Erythroblast (primary cell): ENCODE measurements at regions not wholly inside any gene's neighbourhood (a gene's known extent, or its start where the extent isn't known, plus 50 kb on each side); places are given as distances from the start of the nearest gene placed in this dataset.

Experiments
- DNase-seq, 2 experiments: peaks; one replicate each; lab custom pipeline; 2025; lab: John Stamatoyannopoulos, UW
- GATA1 ChIP-seq: IDR thresholded peaks from 2 replicates; pipeline ENCODE4 v1.6.1; 2011; ENCODE audit warnings: low read depth, mild to moderate bottlenecking, control low read depth, low read length, moderate library complexity
- POLR2A ChIP-seq: IDR thresholded peaks from 2 replicates; pipeline ENCODE4 v1.6.1; 2011; ENCODE audit warnings: mild to moderate bottlenecking, low read length

DNA sequence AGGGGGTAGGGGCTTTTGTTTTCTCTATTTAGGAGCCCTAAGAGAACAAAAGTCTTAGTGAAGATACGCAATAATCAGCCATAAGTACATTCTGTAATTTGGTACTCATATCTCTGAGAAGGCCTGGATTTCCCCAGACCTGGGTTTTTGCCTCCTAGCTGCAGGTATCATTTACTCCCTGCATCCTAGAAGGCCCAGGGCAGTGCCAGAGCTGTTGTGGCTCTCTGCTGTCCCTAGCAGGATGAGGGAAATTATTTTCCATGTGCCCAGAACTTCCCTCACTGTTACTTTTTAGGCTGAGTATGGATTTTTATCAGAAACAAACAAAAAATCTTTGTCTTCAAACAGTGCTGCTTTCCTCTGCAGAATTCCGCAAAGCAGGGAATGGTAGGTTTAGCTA, 192.5 kb upstream of the SYT1 start:
- no peak for TF ChIP-seq GATA1
- no peak for TF ChIP-seq POLR2A
- no peak for DNase-seq

DNA sequence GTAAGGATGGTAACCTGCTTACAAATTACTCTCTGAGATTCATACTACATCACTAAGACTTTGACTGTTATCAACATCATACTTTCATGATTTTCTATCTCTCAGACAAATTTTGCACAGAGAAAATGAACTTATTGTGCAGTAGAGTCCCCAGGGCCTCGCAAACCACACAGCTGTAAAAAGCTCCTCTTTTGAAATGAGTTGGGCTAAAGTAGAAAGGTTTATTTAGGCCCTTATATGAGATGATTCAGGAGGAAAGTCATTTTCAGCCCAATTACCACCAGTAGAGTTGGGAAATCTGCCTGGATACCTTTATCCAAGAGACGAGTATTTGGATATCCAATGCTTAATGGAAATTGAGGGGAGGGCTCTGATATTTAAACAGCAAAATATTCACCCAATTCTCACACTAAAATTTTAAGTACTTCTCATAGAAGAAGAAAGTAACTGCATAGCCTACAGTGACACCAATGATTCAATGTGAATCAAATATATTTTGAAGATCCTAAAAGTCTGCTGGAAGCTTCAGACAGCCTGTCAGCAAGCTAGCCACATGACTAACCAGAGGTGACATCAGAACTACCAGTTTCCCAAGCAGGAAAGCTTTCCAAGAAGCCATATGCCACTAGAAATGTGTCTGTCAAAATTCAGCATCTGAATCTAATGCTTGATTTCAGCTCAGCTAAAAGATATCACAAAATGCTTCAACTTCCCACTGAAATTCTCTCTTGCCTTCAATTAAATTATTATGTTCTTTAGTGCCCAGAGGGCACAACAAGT, 190.1 kb upstream of the SYT1 start:
- TF ChIP-seq POLR2A (no peak), GATA1 (no peak)
- no peak for DNase-seq

- TF ChIP-seq POLR2A, result no peak
- no peak for TF ChIP-seq GATA1
- no peak for DNase-seq
Measured at GRCh38 chr12:78680596-78680995, 184.0 kb upstream of the SYT1 start.

DNA sequence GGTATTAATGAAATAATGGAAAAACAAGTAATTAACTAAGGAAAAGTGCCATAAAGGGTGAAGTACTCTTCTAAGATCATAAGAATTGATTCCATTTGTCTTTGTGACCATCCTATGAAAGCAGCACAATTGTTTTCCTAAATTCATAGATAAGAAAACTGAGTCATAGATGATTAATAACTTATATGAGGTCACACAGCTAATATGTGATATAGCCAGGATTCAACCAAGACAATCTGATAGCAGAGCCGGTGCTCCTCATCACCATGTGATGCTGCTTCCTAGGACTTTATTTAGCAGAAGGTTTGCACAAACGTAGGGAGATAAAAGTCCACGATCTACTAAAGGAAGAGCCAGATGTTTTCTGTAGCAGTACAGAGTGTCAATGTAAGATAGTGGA, 181.5 kb upstream of the SYT1 start:
- DNase-seq, result peak in 1 of 2 experiments; percentile 2

GRCh38 chr12:78683626-78684025, 180.9 kb upstream of the SYT1 start:
- TF ChIP-seq POLR2A (no peak), GATA1 (no peak)
- DNase-seq, result no peak

More for the DNA sequence above, 181.5 kb upstream of the SYT1 start:
- TF ChIP-seq POLR2A, result no peak
- TF ChIP-seq GATA1, result no peak

- no peak for DNase-seq
- TF ChIP-seq POLR2A (no peak), GATA1 (no peak)
Measured at GRCh38 chr12:78684419-78684818, 180.2 kb upstream of the SYT1 start.

DNA sequence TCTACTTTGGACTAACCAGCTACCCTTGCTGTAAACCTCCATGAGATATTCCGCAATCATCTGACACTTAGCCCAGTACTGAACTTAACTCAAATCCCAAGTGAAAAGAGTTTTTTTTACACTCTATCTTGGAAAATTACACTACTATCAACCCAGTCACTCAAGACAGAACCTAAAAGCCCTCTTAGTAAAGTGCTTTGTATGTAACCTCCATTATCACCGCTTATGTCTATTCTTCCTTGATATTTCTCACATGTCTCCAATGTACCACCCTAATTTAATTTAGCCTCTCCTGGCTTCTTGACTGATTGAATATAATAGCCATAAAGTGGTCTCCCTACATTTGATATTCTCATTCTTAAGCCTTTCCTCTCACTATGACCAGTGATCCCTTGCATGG, 168.8 kb upstream of the SYT1 start:
- TF ChIP-seq GATA1 (no peak), POLR2A (no peak)
- no peak for DNase-seq

GRCh38 chr12:78696267-78696666, 168.3 kb upstream of the SYT1 start:
- no peak for TF ChIP-seq POLR2A
- no peak for TF ChIP-seq GATA1
- DNase-seq, result no peak

DNA sequence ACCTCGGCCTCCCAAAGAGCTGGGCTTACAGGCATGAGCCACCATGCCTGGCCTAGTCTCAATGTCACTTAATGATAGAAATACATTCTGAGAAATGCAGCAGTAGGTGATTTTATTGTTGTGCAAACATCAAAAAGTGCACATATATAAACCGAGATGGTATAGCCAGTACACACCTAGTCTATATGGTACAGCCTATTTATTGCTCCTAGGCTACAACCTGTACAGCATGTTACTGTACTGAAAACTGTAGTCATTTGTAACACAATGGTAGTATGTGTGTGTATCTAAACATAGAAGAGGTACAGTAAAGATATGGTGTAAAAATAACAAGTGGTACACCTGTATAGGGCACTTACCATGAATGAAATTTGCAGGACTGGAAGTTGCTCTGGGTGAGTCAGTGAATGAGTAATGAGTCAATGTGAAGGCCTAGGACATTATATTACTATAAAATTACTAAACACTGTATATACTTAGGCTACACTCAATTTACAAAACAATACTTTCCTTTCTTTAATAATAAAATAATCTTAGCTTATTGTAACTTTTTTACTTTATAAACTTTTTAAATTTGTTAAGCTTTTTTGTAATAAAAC, 166.7 kb upstream of the SYT1 start:
- no peak for DNase-seq
- TF ChIP-seq POLR2A (no peak), GATA1 (no peak)

GRCh38 chr12:78698747-78699146, 165.8 kb upstream of the SYT1 start:
- TF ChIP-seq POLR2A, result no peak
- TF ChIP-seq GATA1, result no peak
- DNase-seq, result no peak

- TF ChIP-seq POLR2A (no peak), GATA1 (no peak)
- no peak for DNase-seq
Measured at GRCh38 chr12:78700565-78700964, 164.0 kb upstream of the SYT1 start.

- DNase-seq, result no peak
- no peak for TF ChIP-seq GATA1
- no peak for TF ChIP-seq POLR2A
Measured at GRCh38 chr12:78703820-78704525, 160.6 kb upstream of the SYT1 start.

GRCh38 chr12:78711954-78712353, 152.6 kb upstream of the SYT1 start:
- DNase-seq, result no peak
- no peak for TF ChIP-seq POLR2A
- no peak for TF ChIP-seq GATA1
